Tibial nerve (tissue), 4 donors: ENCODE measurements at regions not wholly inside any gene's neighbourhood (a gene's known extent, or its start where the extent isn't known, plus 50 kb on each side); places are given as distances from the start of the nearest gene placed in this dataset.

Experiments
- DNase-seq, 2 donors: peaks; one replicate each; pipeline ENCODE4 v3.0.0-alpha.2; 2019; ENCODE audit warnings: low spot score in 2 of 2
- H3K27ac ChIP-seq, 4 donors: fragments of 200-600 bp; sonication (generic) in 3 of 4; one replicate each; pipeline ENCODE4 v1.5.1; 2017 to 2019; ENCODE audit warnings: mild to moderate bottlenecking in 1 of 4
- H3K27me3 ChIP-seq, 2 donors: fragments of 200-600 bp; sonication (generic) in 1 of 2; one replicate each; pipeline versions ENCODE4 v1.5.1 to v1.6.0; 2017 to 2019
- H3K36me3 ChIP-seq, 3 donors: fragments of 200-600 bp; sonication (generic); one replicate each; pipeline ENCODE4 v1.5.1; 2018 to 2019
- H3K4me1 ChIP-seq, 4 donors: fragments of 200-600 bp; sonication (generic) in 3 of 4; one replicate each; pipeline ENCODE4 v1.5.1; 2017 to 2019
- H3K4me3 ChIP-seq, 4 donors: fragments of 200-600 bp; sonication (generic) in 3 of 4; one replicate each; pipeline ENCODE4 v1.5.1; 2017 to 2019; ENCODE audit warnings: mild to moderate bottlenecking in 1 of 4, moderate library complexity in 1 of 4
- H3K9me3 ChIP-seq, 4 donors: fragments of 200-600 bp; sonication (generic) in 3 of 4; one replicate each; pipeline ENCODE4 v1.5.1; 2017 to 2019
- EP300 ChIP-seq, 2 donors: sonication (generic); formaldehyde crosslinking; IDR thresholded peaks; one replicate each; pipeline ENCODE4 v1.6.1; 2017; ENCODE audit warnings: antibody characterized with exemption in 2 of 2, mild to moderate bottlenecking in 1 of 2
- POLR2A ChIP-seq, 2 donors: fragments of 450-650 bp; IDR thresholded peaks; one replicate each; pipeline ENCODE4 v1.6.1; 2017; ENCODE audit warnings: antibody characterized with exemption in 2 of 2, mild to moderate bottlenecking in 2 of 2, moderate library complexity in 2 of 2
- WGBS, 2 donors: methylation state at CpG; one replicate each; pipeline ENCODE4 v1.1.5; 2018; 5-methylcytosine and 5-hydroxymethylcytosine counted together
- TF ChIP-seq, protein P1 (sequence below), 5 experiments: fragments of 200-600 bp in 3 of 5; fragments of 450-650 bp in 2 of 5; sonication (generic) in 3 of 5; IDR thresholded peaks; one replicate each; pipeline ENCODE4 v1.5.1; 2016 to 2019; ENCODE audit warnings: antibody characterized with exemption in 5 of 5, mild to moderate bottlenecking in 3 of 5, moderate library complexity in 2 of 5

DNA sequence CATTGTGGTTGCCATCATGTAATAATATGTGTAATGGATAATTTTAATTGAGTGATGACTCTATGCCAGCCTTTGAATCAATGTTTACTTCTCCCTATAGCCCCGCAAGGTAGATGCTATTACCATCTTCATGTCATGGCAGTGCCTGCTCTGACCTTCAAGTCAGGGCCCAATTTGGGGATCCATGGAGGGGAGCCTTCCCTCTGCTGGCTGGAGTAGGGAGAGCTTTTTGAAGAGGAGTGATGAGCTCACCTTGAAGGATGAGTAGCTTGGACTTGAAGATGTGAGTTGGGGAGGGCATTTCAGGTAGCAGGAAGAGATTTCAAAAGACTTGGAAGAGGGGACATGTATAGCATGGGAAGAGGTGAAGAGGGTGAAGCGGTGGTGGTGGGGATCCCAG is 189.2 kb downstream of the FOXD2 start:
- Histone ChIP-seq H3K9me3 (no peaks in the 10 kb centered on the region), H3K36me3 (no peaks in the 10 kb centered on the region), H3K4me1 (peaks cover 0 to 8% (median 0%) of the 10 kb centered on the region in 4 donors), H3K27me3 (no peaks in the 10 kb centered on the region), H3K27ac (no peak overlapping the region), H3K4me3 (no peak overlapping the region)
- no peak for DNase-seq
- TF ChIP-seq POLR2A (IDR thresholded peaks at IDR 0.05) (no peak), EP300 (IDR thresholded peaks at IDR 0.05) (no peak)
- TF ChIP-seq, protein P1, sequence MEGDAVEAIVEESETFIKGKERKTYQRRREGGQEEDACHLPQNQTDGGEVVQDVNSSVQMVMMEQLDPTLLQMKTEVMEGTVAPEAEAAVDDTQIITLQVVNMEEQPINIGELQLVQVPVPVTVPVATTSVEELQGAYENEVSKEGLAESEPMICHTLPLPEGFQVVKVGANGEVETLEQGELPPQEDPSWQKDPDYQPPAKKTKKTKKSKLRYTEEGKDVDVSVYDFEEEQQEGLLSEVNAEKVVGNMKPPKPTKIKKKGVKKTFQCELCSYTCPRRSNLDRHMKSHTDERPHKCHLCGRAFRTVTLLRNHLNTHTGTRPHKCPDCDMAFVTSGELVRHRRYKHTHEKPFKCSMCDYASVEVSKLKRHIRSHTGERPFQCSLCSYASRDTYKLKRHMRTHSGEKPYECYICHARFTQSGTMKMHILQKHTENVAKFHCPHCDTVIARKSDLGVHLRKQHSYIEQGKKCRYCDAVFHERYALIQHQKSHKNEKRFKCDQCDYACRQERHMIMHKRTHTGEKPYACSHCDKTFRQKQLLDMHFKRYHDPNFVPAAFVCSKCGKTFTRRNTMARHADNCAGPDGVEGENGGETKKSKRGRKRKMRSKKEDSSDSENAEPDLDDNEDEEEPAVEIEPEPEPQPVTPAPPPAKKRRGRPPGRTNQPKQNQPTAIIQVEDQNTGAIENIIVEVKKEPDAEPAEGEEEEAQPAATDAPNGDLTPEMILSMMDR (IDR thresholded peaks at IDR 0.05) = no peak
- whole genome bisulfite sequencing, 2 donors = 96 to 98% methylated on average over 2 of the region's 2 CpGs

- WGBS, 2 donors = 63 to 67% methylated on average over 18 to 23 of the region's 23 CpGs
- Histone ChIP-seq H3K27ac (no peak overlapping the region), H3K4me3 (no peak overlapping the region), H3K27me3 (peaks cover 0 to 5% of the 10 kb centered on the region in 2 donors), H3K36me3 (no peaks in the 10 kb centered on the region), H3K4me1 (peaks cover 0 to 8% (median 0%) of the 10 kb centered on the region in 4 donors), H3K9me3 (no peaks in the 10 kb centered on the region)
- TF ChIP-seq POLR2A (IDR thresholded peaks at IDR 0.05) (no peak), EP300 (IDR thresholded peaks at IDR 0.05) (no peak)
- TF ChIP-seq, protein P1 (IDR thresholded peaks at IDR 0.05) = no peak
- DNase-seq = no peak
These were observed 189.9 kb downstream of the FOXD2 start for GRCh38 chr1:47627471-47628370.

DNA sequence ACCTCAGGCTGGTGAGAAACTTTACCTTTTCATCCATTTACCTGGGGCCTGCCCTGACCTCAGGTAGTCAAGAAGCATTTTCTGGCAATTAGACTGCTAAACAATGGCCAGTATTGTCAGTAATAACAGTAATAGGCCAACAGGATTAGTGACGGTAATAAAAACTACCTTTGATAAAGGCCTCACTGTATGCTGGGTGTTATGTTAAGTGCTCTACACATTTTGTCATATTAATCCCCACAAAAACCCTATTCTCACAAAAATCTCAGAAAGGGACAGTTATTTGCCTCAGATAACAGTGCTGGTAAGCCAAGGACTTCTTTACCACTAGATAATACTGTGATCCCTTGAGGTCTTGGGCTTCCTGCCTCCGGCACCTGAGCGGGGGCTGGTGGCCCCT is 191.4 kb downstream of the FOXD2 start:
- Histone ChIP-seq H3K27ac (no peak overlapping the region), H3K4me3 (no peak overlapping the region), H3K36me3 (no peaks in the 10 kb centered on the region), H3K9me3 (no peaks in the 10 kb centered on the region), H3K4me1 (peaks cover 0 to 8% (median 0%) of the 10 kb centered on the region in 4 donors), H3K27me3 (peaks cover 0 to 8% of the 10 kb centered on the region in 2 donors)
- WGBS, 2 donors = 92 to 94% methylated on average over 3 of the region's 3 CpGs
- no peak for DNase-seq
- TF ChIP-seq POLR2A (IDR thresholded peaks at IDR 0.05) (no peak), EP300 (IDR thresholded peaks at IDR 0.05) (no peak)
- TF ChIP-seq, protein P1 (IDR thresholded peaks at IDR 0.05) = no peak

DNA sequence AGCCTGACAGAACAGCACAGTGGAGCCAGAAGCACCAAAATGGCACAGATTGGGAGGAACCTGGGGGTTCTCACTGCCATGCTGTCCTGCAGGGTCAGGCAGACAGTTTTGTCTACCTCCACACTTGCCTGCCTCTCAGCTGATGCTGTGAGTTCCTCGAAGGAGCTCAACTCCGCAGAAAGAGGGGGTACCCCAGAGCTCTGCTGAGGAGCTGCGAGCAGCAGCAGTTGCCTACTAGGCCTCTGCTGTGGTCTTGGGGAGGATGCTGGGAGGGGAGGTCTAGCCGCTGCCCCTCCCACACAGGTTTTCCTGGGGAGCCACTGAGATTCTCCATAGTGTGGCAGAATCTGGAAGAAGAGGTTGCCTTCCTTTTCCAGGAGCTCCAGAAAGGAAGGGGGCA is 192.5 kb downstream of the FOXD2 start:
- no peak for DNase-seq
- peaks cover 0 to 8% (median 0%) of the 10 kb centered on the region in 4 donors for H3K4me1 ChIP-seq
- WGBS, 2 donors = 92% methylated on average over 3 of the region's 4 CpGs; no CpG with 5 or more reads in 1 of the 2 donors
- no peak overlapping the region for H3K4me3 ChIP-seq
- H3K9me3 ChIP-seq = no peaks in the 10 kb centered on the region
- H3K27me3 ChIP-seq = peaks cover 0 to 8% of the 10 kb centered on the region in 2 donors
- TF ChIP-seq, protein P1 (IDR thresholded peaks at IDR 0.05) = no peak
- TF ChIP-seq EP300 (IDR thresholded peaks at IDR 0.05) (no peak), POLR2A (IDR thresholded peaks at IDR 0.05) (no peak)
- no peaks in the 10 kb centered on the region for H3K36me3 ChIP-seq
- H3K27ac ChIP-seq = no peak overlapping the region

DNA sequence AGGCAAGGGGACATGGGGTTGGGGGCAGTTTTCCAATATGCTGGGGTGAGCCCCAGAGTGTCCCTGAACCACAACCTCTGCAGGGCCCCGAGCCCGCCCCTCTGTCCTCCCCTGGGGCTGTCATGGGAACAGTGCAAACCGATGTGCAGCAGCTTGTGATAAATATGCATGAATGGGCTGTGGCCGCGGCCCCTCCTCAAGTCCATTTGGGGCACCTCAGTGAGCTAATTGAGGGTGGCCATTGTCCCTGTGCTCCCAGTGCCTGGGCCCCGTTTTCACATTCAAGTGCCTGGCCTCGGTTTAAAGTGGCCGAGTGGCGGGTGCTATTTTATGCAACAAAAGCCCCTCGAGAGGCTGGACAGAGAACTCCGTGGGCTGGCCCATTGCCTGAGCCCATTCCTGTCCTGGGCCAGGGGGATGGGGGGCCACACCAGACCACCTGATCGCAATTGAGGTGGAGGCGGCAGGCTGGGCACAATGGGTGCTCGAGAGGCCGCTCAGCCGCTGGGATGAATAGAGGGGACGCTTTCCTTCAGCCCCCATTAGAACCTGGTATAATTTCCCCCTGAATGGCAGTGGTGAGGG is 193.7 kb downstream of the FOXD2 start:
- Histone ChIP-seq H3K27me3 (peaks cover 0 to 8% of the 10 kb centered on the region in 2 donors), H3K4me3 (no peak overlapping the region), H3K9me3 (no peaks in the 10 kb centered on the region), H3K27ac (no peak overlapping the region), H3K4me1 (peaks cover 0 to 8% (median 0%) of the 10 kb centered on the region in 4 donors), H3K36me3 (no peaks in the 10 kb centered on the region)
- WGBS, 2 donors = 72 to 78% methylated on average over 17 of the region's 17 CpGs
- DNase-seq = no peak
- no peak for TF ChIP-seq EP300 (IDR thresholded peaks at IDR 0.05)
